SK-N-SH (cell line): ENCODE measurements at regions not wholly inside any gene's neighbourhood (a gene's known extent, or its start where the extent isn't known, plus 50 kb on each side); places are given as distances from the start of the nearest gene placed in this dataset.

ENCODE experiments used
- CTCF ChIA-PET: fragments of 300-600, 350-600 bp; formaldehyde crosslinking; extraction: SDS; loops from one replicate; lab custom pipeline; 2021; lab: Yijun Ruan, JAX
- POLR2A ChIA-PET: fragments of 350-600 bp; sonication (Branson Sonifier 250); formaldehyde crosslinking; extraction: SDS; loops from one replicate; lab custom pipeline; 2020; ENCODE audit warnings: antibody characterized with exemption, inconsistent platforms; lab: Yijun Ruan, JAX
- DNase-seq: peaks from one replicate; pipeline ENCODE4 v3.0.0; 2012
- H2AFZ ChIP-seq: fragments of 200-600 bp; sonication (generic); 2 replicates; pipeline ENCODE4 v1.8.1; 2016; ENCODE audit warnings: antibody characterized with exemption, mild to moderate bottlenecking, low read depth
- H3F3A ChIP-seq: fragments of 200-600 bp; sonication (generic); replicated peaks from 2 replicates; pipeline ENCODE3; 2016; ENCODE audit warnings: antibody characterized with exemption, mild to moderate bottlenecking; ENCODE audit not compliant: insufficient read depth
- H3K27ac ChIP-seq, 2 experiments: fragments of 200-500 bp in 1 of 2; fragments of 200-600 bp in 1 of 2; sonication (Bioruptor generic) in 1 of 2; sonication (generic), shearing (Covaris generic) in 1 of 2; 2 replicates each; pipeline versions ENCODE4 v1.5.1 to v1.6.1; 2014 to 2016; ENCODE audit warnings: low read depth in 2 of 2, inconsistent platforms in 1 of 2, low read length in 1 of 2, mild to moderate bottlenecking in 1 of 2, mixed read lengths in 1 of 2
- H3K27me3 ChIP-seq: fragments of 200-600 bp; sonication (generic), shearing (Covaris generic); 2 replicates; pipeline ENCODE4 v1.6.1; 2016; ENCODE audit warnings: mixed run types; ENCODE audit not compliant: insufficient read depth
- H3K36me3 ChIP-seq, 2 experiments: fragments of 200-500 bp in 1 of 2; fragments of 200-600 bp in 1 of 2; sonication (Bioruptor generic) in 1 of 2; sonication (generic) in 1 of 2; replicated peaks in 1 of 2; 2 replicates each; pipeline versions ENCODE3 to v1.5.1; 2014 to 2016; ENCODE audit warnings: low read length in 1 of 2, mild to moderate bottlenecking in 1 of 2; ENCODE audit not compliant: insufficient read depth in 2 of 2, control insufficient read depth in 1 of 2
- H3K4me1 ChIP-seq, 2 experiments: fragments of 200-500 bp in 1 of 2; fragments of 200-600 bp in 1 of 2; sonication (Bioruptor generic) in 1 of 2; sonication (generic), shearing (Covaris generic) in 1 of 2; 2 replicates each; pipeline versions ENCODE4 v1.5.1 to v1.6.1; 2014 to 2016; ENCODE audit warnings: low read depth in 1 of 2, low read length in 1 of 2, mixed run types in 1 of 2; ENCODE audit not compliant: insufficient read depth in 2 of 2, control insufficient read depth in 1 of 2
- H3K4me2 ChIP-seq: fragments of 200-600 bp; sonication (generic), shearing (Covaris generic); 2 replicates; pipeline ENCODE4 v1.6.1; 2017; ENCODE audit warnings: mixed run types
- H3K4me3 ChIP-seq, 2 experiments: fragments of 200-500 bp in 1 of 2; fragments of 200-600 bp in 1 of 2; sonication (Bioruptor generic) in 1 of 2; sonication (generic), shearing (Covaris generic) in 1 of 2; 2 replicates each; pipeline versions ENCODE4 v1.5.1 to v1.8.1; 2014 to 2016; ENCODE audit warnings: low read depth in 2 of 2, inconsistent platforms in 1 of 2, low read length in 1 of 2, mild to moderate bottlenecking in 1 of 2, mixed read lengths in 1 of 2, moderate library complexity in 1 of 2
- H3K79me2 ChIP-seq: fragments of 200-600 bp; sonication (generic); 2 replicates; pipeline ENCODE4 v1.8.1; 2017; ENCODE audit warnings: mild to moderate bottlenecking; ENCODE audit not compliant: insufficient read depth
- H3K9ac ChIP-seq: fragments of 200-600 bp; sonication (generic); 2 replicates; pipeline ENCODE4 v1.6.1; 2017; ENCODE audit warnings: mixed run types
- H3K9me2 ChIP-seq: fragments of 200-600 bp; sonication (generic); 2 replicates; pipeline ENCODE4 v1.6.1; 2017; ENCODE audit warnings: mixed run types
- H3K9me3 ChIP-seq: fragments of 200-600 bp; sonication (generic); 2 replicates; pipeline ENCODE4 v1.6.1; 2017; ENCODE audit warnings: mixed run types, mild to moderate bottlenecking, moderate library complexity
- H4K20me1 ChIP-seq: fragments of 200-600 bp; sonication (generic); 2 replicates; pipeline ENCODE4 v1.6.1; 2017; ENCODE audit warnings: mild to moderate bottlenecking, mixed run types; ENCODE audit not compliant: insufficient read depth
- CHD2 ChIP-seq: fragments of 150-350 bp; IDR thresholded peaks from 2 replicates; pipeline ENCODE4 v1.6.1; 2018; ENCODE audit warnings: low read length; ENCODE audit not compliant: partially characterized antibody
- CTCF ChIP-seq: fragments of 200-600 bp; sonication (generic); IDR thresholded peaks from 2 replicates; pipeline ENCODE4 v1.6.1; 2017; ENCODE audit warnings: antibody characterized with exemption, mild to moderate bottlenecking, moderate library complexity
- EZH2phosphoT487 ChIP-seq: fragments of 200-600 bp; sonication (generic); IDR thresholded peaks from 2 replicates; pipeline ENCODE4 v1.6.1; 2017; ENCODE audit warnings: low read depth, mixed run types, mild to moderate bottlenecking, antibody characterized with exemption, moderate library complexity, borderline replicate concordance
- FOXJ3 ChIP-seq: sonication (generic); formaldehyde crosslinking; IDR thresholded peaks from 2 replicates; pipeline ENCODE4 v1.5.1; 2020; ENCODE audit warnings: mild to moderate bottlenecking, missing genetic modification reagents
- GABPA ChIP-seq: IDR thresholded peaks from 2 replicates; pipeline ENCODE4 v1.4.0; 2012; ENCODE audit warnings: low read depth, mild to moderate bottlenecking
- GATA2 ChIP-seq: sonication (generic); formaldehyde crosslinking; IDR thresholded peaks from 2 replicates; pipeline ENCODE4 v1.5.0; 2020; ENCODE audit warnings: mild to moderate bottlenecking, missing genetic modification reagents
- JUND ChIP-seq: IDR thresholded peaks from 2 replicates; pipeline ENCODE4 v1.4.0; 2012
- MEF2A ChIP-seq: IDR thresholded peaks from 2 replicates; pipeline ENCODE4 v1.4.0; 2012; ENCODE audit warnings: low read depth, borderline replicate concordance
- MXI1 ChIP-seq: IDR thresholded peaks from 2 replicates; pipeline ENCODE4 v1.6.1; 2012; ENCODE audit warnings: mild to moderate bottlenecking, low read depth, low read length, improper control_type of control experiment
- NFIC ChIP-seq: IDR thresholded peaks from 2 replicates; pipeline ENCODE4 v1.4.0; 2012; ENCODE audit warnings: borderline replicate concordance
- NRF1 ChIP-seq: IDR thresholded peaks from 2 replicates; pipeline ENCODE4 v1.6.1; 2012; ENCODE audit warnings: low read depth, mild to moderate bottlenecking, low read length
- PBX3 ChIP-seq: IDR thresholded peaks from 2 replicates; pipeline ENCODE4; 2012
- RXRA ChIP-seq: IDR thresholded peaks from 2 replicates; pipeline ENCODE4 v1.4.0; 2012; ENCODE audit warnings: low read depth, mild to moderate bottlenecking, borderline replicate concordance
- TCF12 ChIP-seq: IDR thresholded peaks from 2 replicates; pipeline ENCODE4 v1.4.0; 2012
- TEAD4 ChIP-seq: IDR thresholded peaks from 2 replicates; pipeline ENCODE4 v1.4.0; 2012; ENCODE audit warnings: mild to moderate bottlenecking, borderline replicate concordance; ENCODE audit not compliant: insufficient read depth
- WGBS: methylation state at CpG from one replicate; pipeline ENCODE4 v1.1.6; 2017; ENCODE audit warnings: low lambda C conversion rate; 5-methylcytosine and 5-hydroxymethylcytosine counted together

- CTCF ChIA-PET: no interaction called here
- H3K79me2 ChIP-seq: no peaks in the 10 kb centered on the region
- H3K9me3 ChIP-seq: no peaks in the 10 kb centered on the region
- POLR2A ChIA-PET: no interaction called here
- DNase-seq: no peak
- no peaks in the 10 kb centered on the region for H3K27me3 ChIP-seq
- no peaks in the 10 kb centered on the region for H4K20me1 ChIP-seq
- no peak overlapping the region; the same call in 1 of the 2 replicates for H2AFZ ChIP-seq
- H3K9ac ChIP-seq: no peak overlapping the region
- H3K4me2 ChIP-seq: no peak overlapping the region
- H3K4me3 ChIP-seq: no peak overlapping the region
- TF ChIP-seq MXI1 (no peak), NFIC (0 out of 2 replicates have a peak, but pooled peaks have one; percentile 19), RXRA (no peak), EZH2phosphoT487 (no peak), CTCF (no peak), MEF2A (no peak), GATA2 (no peak)
- H3F3A ChIP-seq: no peaks in the 10 kb centered on the region
- no peak overlapping the region for H3K27ac ChIP-seq
- 46% methylated on average over 2 of the region's 3 CpGs for WGBS
- H3K4me1 ChIP-seq: no peaks in the 10 kb centered on the region
- peaks cover 0 to 3% of the 10 kb centered on the region in 2 experiments for H3K36me3 ChIP-seq
- H3K9me2 ChIP-seq: no peaks in the 10 kb centered on the region
Observed at GRCh38 chr6:130526466-130526865, 160.6 kb downstream of the TMEM200A start.

GRCh38 chr6:130527173-130527572 lies 161.4 kb downstream of the TMEM200A start:
- Histone ChIP-seq H3K27ac (no peak overlapping the region), H3K9ac (no peak overlapping the region), H3K9me3 (no peaks in the 10 kb centered on the region), H3K36me3 (peaks cover 0 to 1% of the 10 kb centered on the region in 2 experiments), H3K4me2 (no peak overlapping the region), H3K27me3 (no peaks in the 10 kb centered on the region), H2AFZ (no peak overlapping the region), H4K20me1 (no peaks in the 10 kb centered on the region), H3F3A (no peaks in the 10 kb centered on the region), H3K4me3 (no peak overlapping the region), H3K79me2 (no peaks in the 10 kb centered on the region), H3K4me1 (no peaks in the 10 kb centered on the region), H3K9me2 (no peaks in the 10 kb centered on the region)
- no peak for DNase-seq
- CTCF ChIA-PET: no interaction called here
- TF ChIP-seq GABPA (no peak), PBX3 (no peak), TEAD4 (no peak), TCF12 (no peak), RXRA (no peak), JUND (no peak), MEF2A (no peak), CTCF (no peak), NRF1 (no peak), CHD2 (no peak), FOXJ3 (CRISPR knock-in tag) (no peak)
- WGBS: 57% methylated on average over 1 of the region's 1 CpG
- POLR2A ChIA-PET: no interaction called here
